Germinal center (tissue), 1 donor: ENCODE measurements at regions not wholly inside any gene's neighbourhood (a gene's known extent, or its start where the extent isn't known, plus 50 kb on each side); places are given as distances from the start of the nearest gene placed in this dataset.
"Not testable (repeated sequence)": the region's sequence is repeated elsewhere in the genome, so short reads cannot be mapped to it uniquely, and the experiment has no call there.

Experiments used
- DNase-seq: peaks from one replicate; pipeline ENCODE4 v3.0.0; 2012; ENCODE audit warnings: mixed read lengths, low spot score

DNA sequence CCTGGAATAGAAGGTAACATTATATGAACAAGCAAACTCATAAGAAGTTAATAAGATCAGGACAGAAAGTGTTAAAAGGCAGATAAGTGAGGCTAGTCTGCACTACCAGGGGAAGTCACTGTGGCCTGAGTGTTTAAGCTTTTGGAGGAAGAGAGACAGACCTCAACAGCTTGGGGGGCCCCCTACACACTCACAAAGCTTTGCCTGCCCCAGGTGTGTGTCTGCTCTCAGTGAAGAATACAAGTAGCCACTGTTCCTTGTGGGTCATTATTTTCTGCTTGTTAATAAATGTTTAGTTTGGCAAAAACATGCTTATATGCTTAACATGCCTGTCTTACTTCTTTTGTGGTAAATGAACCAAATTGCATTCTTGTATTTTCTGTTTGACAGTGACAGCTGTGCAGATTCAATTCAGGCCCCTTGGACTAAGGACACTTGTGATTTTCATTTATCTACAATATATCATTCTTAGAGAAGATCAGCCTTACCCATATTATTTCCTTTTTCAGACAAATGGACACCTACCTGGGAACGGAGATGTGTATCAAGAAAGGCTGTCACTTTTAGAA is 50.7 kb upstream of the C12orf71 start:
- no peak for DNase-seq

DNA sequence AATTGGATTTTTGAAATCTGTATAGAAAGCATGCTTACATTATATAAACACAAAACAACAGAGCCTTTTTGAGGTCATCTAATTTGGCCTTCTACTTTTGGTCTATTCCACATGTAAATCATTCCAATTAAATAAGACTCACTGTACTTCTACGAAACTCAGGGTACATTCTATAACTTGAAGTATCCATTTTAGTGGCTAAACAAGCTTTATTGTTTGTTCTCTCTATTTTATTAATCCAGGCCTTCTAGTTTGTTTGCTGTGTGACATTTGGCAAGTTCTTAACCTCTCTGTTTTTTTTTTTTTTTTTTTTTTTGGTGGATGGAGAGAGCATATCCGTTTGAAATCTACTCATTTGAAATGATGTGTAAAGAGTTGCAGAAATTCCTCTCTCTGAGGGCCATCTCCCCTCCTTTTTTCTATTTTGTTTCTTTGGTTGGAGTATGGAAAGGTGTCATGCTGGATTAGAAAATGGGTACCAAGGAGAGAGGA is 58.1 kb upstream of the C12orf71 start:
- DNase-seq: no peak

DNA sequence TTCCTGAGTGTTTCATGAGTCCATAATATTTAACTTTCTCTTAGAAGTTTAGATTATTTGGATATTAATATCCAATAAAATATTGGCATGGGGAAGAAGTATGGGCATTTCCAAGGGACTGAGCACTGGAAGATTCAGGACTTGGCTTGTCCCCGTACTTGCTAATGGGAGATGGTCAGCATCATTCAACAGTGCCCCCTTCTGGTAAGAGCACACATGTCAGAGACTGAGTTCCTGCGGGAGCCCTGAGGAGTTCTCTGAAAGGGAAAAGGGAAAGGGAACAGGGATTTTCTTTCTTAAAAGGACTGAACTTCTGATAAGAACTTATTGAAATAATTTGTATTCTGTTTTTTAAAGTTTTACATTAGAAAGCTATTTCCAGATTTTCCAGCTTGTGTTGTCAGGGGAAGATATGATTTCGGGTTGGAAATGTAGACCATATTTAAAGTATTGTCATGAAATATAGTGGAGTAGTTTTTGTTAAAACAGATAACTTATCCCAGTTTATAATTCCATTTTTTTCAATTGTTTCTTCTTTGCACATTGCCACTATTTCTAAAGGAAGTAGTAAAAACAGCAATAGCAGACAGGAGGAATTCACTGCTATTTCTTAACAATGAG is 59.8 kb upstream of the C12orf71 start:
- DNase-seq: peak; percentile 64

DNA sequence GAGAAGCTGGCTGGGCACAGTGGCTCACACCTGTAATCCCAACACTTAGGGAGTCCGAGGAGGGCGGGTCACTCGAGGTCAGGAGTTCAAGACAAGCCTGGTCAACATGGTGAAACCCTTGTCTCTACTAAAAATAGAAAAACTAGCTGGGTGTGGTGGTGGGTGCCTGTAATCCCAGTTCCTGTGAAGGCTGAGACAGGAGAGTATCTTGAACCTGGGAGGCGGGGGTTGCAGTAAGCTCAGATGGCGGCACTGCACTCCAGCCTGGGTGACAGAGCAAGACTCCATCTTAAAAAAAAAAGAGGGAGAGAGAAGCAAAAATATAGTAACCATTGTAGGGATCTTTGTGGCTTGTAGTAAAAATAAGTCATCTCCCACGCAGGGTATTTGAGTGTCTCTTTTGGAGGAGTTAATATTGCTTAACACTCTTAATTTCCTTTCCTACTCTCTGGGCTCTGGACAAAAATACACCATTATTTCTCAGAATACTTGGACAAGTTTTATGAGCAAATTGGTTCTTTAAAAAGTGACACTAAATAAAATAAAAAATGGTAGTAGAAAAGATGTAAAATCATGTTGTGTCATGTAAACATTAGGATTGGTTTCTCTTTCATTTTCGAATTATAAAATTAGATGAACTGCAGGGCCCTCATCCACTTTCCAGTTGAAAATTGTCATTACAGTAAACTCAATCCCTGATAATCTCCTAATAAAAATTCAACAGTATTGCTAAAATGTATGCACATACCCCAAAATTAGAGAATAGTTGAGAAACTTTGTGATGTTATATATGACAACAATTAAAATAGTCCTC is 61.1 kb upstream of the C12orf71 start:
- no peak for DNase-seq

DNA sequence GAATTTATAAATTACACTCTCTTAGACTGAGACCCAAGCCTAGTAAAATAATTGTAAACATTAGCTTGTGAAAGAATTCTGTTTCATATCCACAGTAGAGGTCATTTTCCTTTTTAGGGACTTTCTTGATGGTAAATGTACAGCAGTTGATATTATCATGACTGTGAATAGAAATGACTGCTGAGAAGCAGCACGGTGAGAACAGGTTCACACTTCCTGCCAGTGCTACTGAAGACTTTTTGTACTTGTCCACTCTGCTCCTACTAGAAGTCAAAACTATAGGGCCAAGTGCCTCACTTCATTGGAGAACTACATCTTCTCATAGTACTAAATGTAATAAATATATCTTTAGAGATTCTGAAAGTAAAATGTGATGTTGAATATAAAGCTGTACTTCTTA is 63.3 kb upstream of the C12orf71 start:
- not testable (repeated sequence) for DNase-seq

DNA sequence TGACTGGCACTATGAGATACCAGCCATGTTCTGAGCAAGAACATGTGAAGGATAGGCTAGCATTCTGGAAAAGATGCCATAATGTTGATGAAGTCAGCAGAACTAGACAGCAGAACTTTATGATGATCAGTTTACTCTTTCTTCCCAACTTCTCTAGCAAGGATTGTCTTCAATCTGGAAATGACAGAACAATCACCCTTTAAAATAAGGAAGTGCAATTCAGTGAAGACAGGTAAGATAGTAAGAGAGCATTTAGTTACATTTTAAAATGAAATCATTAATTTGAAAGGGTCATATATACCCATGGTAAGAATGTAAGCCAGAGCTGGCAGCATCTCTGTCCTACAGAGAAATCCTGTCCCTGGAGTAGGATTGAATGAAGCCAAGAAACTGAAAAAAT is 66.0 kb upstream of the C12orf71 start:
- DNase-seq: no peak

DNA sequence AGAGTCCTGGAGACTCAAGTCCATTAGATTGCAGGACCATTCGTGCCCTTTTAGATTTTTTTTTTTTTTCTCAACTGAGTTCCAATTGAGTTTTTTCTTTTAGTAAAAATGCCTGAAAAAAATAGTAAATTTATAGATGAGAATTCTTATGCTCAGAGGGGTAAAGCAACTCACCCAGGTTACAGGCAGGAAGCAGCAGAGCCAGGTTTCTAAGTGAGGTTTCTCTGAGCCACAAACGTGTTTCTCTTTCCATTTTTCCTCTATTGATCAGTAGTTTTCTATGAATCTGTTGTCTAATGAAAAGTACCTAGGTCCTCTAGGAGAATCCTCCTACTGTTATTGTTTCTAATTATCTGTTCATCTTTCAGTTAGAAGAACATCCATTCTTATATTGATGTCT is 66.4 kb upstream of the C12orf71 start:
- DNase-seq: no peak

DNA sequence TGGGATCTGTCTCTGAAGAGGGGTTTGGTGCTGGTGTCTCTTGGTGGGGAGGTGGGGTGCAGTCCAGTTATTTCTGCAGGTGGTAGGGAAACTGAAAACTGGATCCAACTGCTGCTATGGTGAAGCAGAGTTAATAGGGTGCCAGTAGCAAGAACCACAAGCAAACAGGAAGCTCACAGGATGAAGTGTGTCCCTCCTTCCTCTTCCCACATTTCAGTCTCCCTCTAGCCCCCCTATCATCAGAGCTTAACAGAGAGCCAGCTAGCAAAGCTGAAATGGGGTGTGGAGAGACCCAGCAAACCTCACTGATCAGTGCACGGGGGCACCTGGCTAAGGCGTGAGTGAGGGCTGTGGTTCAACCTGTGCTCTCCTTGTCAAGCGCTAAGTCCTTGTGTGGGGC is 69.1 kb upstream of the C12orf71 start:
- no peak for DNase-seq

DNA sequence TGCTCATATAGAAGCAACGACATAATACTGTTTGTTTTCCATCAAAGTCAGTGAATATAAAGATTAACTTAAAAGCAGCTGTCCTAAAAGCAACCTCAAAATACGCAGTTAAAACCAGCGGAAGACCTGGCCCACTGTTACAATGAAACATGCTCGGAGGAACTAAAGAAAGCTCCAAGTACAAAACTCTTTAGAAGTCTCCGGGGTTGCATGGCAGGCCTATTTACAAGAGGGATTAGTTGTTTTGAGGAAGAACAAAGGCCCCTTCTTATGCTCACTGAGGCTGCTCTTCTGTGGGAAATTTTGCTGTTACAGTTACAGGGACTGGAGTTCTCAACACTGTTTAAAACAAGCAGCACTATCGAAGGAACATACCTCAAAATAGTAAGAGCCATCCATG is 75.9 kb upstream of the C12orf71 start:
- DNase-seq: no peak

DNA sequence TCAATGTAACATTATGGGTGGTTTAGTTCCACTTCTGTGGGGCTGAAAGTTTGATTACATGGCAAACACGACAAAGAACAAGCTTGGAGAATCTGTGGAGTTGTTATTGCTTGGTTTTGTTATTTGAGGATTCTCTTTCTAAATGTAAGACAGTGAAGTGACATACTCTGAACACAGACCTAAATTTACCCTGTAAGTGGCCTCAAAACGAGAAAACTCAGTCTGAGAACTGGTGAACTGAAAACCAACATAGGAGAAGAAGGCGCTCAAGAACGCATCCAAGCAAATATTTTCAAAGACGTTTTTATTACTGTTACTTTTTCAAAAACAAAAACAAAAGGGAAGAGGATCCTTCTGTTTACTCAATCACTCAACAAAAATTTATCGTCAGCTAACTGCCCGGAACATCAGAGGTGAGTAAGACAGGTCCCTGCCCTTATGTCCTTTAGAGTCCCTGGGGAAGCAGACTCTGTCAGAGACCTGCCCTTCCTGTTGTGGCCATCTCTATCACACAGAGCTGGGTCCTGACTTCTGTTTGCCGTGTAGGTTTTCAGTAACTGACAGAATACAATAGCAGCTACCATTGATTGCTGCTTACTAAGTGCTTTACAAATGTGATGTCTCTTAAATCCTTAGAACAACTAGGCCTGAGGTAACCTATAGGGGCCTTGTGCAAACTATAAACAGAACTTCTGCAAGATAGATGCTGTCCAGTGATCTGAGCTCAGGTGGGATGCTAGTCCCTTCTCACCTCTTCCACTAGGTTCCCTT is 79.3 kb upstream of the C12orf71 start:
- DNase-seq: no peak

DNA sequence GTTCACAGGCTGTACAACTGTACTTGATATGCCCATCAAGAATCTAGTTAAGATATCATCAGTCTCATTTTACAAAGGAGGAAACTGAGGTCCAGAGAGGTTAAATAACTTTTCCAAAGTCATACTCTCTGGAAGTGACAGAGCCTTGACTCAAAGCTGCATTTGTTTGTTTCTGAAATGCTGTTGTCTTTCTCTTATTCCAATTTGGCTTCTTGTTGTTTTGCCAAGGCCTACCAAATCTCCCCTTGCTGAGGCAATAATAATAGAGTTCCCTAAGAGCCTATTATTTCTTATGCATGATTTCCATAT is 79.8 kb upstream of the C12orf71 start:
- no peak for DNase-seq

DNA sequence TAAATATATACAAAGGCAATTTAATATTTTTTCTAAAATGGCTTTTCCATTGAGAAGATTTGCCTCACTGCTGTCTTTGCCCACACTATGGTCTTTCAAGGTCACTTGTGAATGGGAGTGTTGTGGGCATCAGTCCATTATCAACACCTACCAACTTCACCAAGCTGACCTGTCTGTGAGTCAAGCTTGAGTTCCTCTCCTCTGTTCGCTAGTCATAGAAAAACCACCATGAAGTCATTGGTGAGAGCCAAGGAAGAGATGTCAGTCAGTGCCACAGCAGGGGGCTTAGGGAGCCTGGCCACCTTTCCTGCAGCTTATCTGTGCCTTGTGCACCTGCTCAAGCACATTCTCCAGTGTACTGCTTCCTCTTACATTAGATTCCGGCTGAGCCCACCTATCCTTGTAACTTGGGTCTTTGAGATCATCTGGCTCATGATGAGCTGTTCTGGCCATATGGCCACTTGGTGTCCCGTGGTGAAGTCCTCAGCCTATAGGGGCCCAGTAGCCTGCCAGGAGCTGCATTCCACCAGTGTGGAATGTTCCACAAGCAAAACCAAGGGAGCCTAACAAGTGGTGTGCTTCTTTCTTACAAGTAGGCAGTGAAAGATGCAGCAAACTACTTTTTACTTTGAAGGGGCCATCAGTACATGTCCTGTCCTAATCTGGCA is 80.8 kb upstream of the C12orf71 start:
- no peak for DNase-seq

DNA sequence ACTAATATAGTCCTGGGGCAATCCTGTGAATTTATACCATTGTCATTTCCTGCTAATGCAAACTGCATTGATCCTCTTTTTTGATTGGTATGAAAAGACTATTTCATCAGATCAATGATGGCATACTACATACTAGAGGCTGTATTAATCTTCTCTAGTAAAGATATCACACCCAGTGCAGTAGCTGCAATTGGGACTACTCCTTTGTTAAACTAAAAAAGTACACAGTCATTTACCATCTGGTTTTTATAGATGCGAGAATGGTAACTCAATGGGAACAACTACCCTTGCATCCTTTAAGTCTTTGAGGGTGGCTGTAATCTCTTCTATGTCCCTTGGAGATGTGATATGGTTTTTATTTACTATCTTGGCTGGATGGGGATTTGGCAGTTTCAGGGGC is 80.2 kb upstream of the STK38L start:
- no peak for DNase-seq

DNA sequence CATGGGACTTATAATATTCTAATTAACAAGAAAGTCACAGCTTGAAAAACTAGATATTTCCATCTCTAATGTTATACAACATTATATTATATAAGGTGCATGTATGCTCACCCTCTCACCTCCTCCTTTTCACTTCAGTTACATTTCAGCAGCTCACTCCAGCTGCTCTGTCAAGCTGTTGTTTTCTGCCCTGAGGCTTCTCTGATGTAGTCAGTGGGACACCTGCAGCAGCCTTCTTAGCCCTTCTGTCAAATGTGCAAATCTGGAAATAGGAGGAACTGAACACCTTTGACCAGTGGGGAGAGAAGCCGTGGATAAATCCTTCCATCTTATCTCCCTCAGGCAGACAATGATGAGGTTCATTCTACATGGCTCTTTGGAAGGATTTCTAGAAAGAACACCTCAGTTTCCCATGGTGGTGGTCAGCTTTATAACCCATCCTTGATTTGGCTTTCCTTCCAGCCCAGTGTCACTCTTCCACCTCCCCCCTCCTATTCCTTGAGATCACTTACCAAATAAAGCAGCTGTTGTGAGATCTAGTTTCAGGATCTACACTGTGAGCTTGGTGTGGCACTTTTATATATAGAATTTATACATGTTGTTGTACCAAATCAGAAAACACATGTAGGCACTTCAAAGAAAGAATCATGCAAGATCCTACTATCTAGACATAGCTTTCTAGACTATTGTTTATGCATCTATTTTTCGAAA is 79.6 kb upstream of the STK38L start:
- no peak for DNase-seq

DNA sequence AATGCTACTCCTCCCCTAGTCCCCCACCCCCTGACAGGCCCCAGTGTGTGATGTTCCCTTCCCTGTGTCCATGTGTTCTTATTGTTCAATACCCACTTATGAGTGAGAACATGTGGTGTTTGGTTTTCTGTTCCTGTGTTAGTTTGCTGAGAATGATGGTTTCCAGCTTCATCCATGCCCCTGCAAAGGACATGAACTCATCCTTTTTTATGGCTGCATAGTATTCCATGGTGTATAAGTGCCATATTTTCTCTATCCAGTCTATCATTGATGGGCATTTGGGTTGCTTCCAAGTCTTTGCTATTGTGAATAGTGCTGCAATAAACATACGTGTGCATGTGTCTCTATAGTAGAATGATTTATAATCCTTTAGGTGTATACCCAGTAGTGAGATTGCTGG is 78.1 kb upstream of the STK38L start:
- not testable (repeated sequence) for DNase-seq

DNA sequence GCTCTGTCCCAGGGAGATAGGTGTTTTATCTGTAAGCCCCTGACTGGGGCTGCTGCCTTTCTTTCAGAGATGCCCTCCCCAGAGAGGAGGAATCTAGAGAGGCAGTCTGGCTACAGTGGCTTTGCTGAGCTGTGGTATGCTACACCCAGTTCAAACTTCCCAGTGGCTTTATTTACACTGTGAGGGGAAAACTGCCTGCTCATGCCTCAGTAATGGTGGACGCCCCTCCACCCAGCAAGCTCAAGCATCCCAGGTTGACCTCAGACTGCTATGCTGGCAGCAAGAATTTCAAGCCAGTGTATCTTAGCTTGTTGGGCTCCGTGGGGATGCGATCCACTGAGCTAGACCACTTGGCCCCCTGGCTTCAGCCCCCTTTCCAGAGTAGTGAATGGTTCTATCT is 72.6 kb upstream of the STK38L start:
- DNase-seq: not testable (repeated sequence)

DNA sequence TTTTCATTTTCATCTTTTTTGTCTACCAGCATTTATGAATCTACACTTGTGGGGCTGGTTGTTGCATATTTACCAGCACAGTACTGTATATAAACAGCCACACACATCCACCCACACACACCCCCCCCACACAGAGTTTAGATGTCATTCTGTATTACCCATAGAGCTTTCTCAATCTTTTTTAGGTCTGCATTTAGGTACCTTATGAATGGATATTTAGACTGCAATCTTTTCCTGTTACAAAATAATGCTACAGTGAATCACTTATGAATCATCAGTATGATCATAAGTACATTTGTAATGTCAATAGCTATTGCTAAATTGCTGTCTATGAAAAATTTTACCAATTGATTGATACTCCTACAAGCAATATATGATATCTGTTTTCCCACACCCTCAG is 67.3 kb upstream of the STK38L start:
- DNase-seq: no peak

DNA sequence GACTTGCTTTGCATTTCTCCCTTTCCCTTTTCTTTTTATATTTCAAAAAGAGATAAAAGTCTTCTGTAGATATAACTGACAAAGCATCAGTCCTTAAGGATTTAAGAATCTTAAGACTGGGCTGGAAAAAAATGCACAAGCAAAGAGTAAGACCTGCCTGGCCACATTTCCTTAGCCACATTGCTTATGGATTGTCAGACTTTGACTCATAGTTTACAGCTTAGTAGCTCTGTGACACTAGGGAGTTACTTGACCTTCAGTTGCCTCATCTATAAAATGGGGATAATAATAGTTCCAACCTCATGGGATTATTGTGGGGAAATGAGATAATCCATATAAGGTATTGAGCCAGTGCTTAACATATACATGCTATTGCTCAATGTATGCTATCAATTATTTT is 66.4 kb upstream of the STK38L start:
- DNase-seq: no peak

DNA sequence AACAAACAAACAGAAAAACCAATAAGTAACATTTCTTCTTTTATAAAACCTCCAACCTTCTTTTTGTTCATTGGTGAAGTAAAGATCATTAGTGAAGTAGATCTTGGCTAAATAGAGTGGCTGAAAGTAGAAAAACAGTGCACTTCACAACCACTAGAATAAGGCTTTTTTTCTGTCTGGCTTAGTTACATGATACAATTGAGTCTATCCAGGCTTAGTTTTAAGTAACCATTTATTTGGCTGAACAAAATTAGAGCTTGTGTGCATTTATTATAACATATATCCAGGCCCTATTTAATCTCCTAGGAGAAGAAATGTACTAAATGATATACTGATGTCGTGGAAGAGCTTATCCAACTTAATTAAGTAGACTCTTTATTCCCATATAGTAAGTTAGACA is 65.8 kb upstream of the STK38L start:
- no peak for DNase-seq

DNA sequence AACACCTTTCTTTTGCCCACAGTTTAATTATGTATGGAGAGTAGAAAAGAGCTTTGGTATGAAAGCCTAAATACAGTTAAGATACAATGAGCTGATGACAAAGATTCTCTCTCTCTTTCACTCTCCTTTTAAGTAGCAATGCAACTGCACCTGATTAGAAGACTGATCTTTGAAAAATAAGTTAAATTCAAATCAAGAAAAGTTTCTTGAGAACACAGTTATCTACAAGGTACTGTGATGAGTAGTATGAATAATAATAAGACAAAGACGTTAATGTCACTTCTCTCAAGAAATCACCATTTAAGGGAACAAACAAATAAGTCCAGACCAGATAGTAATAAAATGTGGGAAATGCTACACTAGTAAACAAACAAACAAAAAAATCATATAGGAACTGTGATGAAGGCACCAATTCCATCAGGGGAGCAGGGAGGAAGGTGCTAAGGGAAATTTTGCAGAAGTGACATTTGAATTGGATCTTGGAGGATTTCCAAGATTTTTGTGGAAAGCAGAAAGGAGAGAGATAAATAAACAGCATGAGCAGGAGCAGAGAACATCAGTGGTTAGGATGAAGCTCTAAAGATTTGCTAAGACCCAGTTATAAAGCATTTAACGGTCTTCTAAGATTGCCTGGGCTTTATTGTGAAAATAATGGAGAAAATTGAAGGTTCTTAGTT is 65.2 kb upstream of the STK38L start:
- no peak for DNase-seq
